NCI-H526 (cell line): ENCODE measurements at regions not wholly inside any gene's neighbourhood (a gene's known extent, or its start where the extent isn't known, plus 50 kb on each side); places are given as distances from the start of the nearest gene placed in this dataset.
"Not testable (repeated sequence)": the region's sequence is repeated elsewhere in the genome, so short reads cannot be mapped to it uniquely, and the experiment has no call there.

Experiments
- DNase-seq, 2 experiments: peaks; one replicate each; lab custom pipeline; 2025; lab: John Stamatoyannopoulos, UW

- not testable (repeated sequence) for DNase-seq
Observed at GRCh38 chr6:92952111-92952510, 467.2 kb downstream of the EPHA7 start.

GRCh38 chr6:92945799-92946198 is 473.6 kb downstream of the EPHA7 start:
- no peak for DNase-seq

- DNase-seq = no peak
Observed at GRCh38 chr6:92944132-92944531, 475.2 kb downstream of the EPHA7 start.

DNA sequence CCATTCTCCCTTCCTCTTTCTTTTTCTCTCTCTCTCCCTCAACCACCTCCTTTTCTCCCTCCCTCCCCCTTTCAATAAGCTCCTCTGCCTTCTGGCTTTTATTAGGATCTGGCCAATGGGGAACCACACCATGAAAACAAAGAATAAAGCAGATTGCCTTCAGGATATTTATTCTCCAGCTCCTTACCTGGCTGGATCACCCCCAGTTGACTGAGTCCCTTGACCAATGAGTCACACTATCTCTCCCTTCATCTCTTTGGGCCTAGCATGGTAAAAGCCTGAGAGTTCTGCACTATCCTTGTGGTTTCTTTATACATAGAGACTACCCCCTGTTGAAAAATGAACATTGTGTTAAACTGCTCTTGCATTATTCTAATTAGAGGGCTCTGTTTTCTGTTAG is 476.8 kb downstream of the EPHA7 start:
- no peak for DNase-seq

- no peak for DNase-seq
Observed at GRCh38 chr6:92934625-92935024, 484.7 kb downstream of the EPHA7 start.

DNA sequence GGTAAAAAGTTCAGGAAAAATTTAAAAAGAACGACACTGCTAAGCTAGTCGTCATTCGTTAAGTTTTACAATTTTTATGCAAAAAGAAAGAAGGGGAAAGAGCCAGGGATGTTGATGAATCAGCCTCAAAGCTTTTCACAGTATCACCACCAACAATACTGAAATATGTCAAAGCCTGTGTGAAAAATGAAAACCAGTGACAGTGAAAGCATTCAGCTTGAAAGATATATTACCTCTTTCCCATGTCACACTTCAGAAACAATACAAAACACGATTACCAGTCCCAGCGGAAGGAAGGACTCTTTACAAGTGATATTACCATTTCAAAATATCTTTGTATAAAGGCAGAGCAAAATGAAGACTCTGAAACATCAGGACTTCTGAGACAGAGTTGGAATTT is 489.2 kb downstream of the EPHA7 start:
- DNase-seq = no peak

DNA sequence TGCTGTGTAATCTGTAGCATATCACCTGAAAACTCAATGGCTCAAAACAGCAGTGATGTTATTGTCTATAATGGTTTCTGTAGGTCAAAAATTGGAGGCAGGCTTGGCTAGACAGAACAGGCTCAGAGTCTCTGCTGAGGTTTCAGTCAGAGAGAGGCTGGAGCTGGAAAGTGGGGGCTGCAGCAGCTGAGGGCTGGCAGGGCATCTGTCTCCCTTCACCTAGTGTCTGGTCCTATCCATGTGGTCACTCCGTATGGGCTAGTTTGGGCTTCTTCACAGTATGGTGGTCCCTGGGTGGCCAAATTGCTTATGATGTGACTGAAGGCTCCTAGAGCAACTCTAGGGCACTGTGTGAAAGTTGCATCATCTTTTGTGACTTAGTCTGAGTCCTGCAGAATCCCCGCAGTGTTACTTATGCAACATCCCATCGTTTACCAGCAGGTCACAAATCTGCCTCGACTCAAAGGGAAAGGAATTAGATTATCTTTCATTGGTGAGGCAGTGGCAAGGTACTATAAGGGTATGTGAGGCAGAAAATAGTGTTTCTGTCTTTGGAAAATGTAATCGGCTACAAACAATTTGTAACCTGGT is 497.0 kb downstream of the EPHA7 start:
- DNase-seq = no peak

DNA sequence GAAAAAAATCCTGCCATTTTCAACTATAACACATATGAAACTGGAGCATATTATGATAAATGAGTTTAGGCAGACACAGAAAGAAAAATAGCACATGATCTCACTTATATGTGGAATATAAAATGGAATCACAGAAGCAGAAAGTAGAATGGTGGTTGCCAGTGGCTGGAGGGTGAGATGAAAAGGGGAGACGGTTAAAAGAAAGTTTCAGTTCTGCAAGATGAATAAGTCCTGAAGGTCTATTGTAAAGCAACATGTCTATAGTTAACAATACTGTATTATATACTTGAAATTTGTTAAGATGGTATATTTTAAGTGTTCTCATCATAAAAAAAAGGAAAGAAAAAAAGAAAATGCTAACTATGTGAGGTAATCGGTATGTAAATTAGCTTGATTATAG is 503.9 kb downstream of the EPHA7 start:
- DNase-seq = no peak

DNA sequence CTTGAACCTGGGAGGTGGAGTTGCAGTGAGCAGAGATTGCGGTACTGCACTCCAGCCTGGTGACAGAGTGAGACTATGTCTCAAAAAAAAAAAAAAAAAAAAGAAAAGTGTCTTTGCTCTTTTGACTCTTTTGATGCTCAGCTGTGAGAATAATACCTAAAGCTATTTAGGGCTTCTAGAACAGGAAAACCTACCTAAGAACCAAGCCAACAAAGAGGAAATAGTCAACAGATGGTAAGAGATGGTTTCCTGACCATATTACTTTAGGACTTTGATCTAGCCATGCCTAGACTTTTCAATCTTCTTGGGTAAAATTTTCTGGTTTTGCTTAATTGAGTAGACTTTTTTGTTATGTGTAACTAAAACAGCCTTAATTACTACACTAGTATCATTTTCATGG is 508.1 kb downstream of the EPHA7 start:
- DNase-seq = no peak

DNA sequence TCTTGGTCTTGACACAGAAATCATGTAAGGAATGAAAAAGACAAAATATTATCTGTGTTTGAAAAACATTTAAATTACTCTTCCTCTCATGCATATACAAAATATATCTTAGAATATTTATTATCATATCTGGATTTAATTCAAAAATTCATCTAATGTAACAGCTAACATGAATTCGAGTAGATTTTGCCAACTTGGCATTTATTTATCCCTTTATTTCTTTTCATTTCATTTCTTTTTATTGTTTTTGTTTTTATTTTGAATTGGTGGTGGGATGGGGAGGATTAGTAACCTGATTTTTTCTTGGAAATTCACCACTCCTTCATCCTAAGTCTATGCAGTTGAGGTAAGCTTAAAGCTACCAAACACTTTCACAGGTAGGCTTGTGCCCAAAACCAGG is 508.7 kb downstream of the EPHA7 start:
- DNase-seq = no peak

DNA sequence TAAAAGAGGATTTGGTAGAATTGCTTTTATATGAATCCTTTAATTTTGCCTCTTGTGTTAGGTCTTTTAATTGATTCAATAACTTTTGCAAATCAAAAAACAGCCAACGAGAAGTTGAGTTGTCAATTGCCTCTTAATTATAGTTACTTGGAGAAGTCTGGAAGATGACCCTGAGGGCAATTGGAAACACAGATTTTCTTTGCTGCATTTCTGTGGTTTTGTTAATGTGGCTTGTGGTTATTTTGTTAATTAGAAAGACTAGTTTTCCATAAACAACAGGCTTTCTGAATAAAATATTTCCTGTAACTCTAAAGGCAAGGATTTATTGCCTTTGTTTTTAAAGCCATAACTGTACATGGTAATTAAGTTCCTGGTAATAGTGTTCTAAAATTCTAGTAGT is 513.0 kb downstream of the EPHA7 start:
- DNase-seq = no peak

- DNase-seq = no peak
Observed at GRCh38 chr6:92893741-92894140, 525.6 kb downstream of the EPHA7 start.

DNA sequence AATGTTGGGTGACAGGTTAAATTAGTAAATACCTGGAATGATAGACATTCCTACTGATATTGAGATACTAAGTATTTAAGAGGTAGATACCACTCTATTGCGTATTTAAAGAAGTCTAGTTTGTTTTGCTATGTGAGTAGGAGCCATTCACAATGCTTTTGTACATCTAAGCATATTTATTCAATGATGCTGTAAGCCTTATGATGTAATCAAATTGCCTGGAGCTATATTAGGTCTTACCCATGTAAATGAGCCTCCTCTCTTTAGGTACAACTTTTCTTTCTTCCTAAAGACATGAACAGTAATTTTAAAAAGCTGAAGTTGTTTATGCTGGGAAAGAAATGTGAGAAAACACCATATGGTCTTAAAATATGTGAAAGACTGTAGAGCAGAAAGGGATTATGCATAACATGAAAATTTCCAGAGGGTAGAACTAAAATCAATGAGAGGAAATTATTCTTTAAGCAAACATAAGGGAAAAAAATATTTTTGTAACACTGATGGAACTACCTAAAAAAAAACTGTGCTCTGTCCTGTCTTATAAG is 526.7 kb downstream of the EPHA7 start:
- DNase-seq = no peak

DNA sequence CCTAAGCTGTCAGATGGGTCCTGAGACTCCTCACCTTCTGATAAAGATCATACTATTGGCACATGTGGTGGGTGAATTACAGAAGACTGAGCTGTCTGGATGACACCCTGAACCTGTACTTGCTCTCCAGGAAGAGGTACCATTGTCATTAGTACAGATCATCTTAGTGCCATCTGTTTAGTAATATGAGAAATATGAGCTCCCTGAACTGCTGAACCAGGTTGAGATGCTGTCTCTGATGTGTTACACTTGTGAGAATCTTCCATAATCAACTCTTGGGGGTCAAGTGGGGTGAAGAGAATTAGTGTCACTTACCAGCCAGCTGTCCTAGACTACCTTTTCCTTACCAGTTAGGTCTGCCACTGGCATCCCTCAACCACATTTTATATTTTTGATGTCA is 531.0 kb downstream of the EPHA7 start:
- no peak for DNase-seq

- DNase-seq = no peak
Observed at GRCh38 chr6:92887871-92888270, 531.5 kb downstream of the EPHA7 start.

DNA sequence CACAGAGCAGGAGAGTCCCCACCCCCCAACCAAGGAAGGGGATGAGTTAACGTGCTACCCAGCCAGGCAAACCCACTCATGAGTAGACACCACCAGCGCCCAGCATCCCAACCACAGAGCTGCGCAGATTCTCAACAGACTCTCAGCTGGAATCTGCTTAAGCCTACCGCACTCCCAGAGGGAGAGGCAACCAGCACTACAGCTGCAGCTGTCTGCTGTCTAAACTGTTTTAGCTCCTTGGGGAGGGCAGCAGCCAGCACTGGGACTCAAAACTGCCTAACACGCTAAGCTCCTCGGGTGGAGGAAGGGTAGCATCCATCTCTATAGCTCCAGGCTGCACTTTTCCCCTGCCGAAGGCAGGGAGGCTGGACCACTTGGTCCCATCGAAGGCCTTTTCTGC is 539.8 kb downstream of the EPHA7 start:
- no peak for DNase-seq

GRCh38 chr6:92864966-92865555 is 554.3 kb downstream of the EPHA7 start:
- no peak for DNase-seq

- no peak for DNase-seq
Observed at GRCh38 chr6:92849636-92850035, 569.7 kb downstream of the EPHA7 start.

DNA sequence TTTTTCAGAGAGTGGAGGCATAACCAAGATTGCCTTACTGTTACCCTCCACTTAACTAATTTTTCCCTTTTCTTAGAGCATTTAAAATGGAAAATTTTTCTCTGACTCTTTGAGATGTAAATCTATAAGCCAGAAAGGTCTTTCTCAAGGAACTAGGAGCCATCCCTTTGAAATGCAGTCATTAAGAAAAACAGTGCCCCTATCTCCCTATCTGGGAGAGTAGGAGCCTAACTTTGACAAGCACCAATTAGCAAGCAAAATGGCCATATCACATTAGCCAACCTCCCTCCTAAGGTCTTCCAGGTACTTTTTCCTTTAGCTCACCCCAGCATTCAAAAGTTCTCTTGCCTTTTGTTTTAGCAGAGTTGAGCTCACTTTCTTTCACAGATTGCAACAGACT is 570.5 kb downstream of the EPHA7 start:
- no peak for DNase-seq

GRCh38 chr6:92848459-92848858 is 570.9 kb downstream of the EPHA7 start:
- DNase-seq = no peak

GRCh38 chr6:92847988-92848387 is 571.4 kb downstream of the EPHA7 start:
- no peak for DNase-seq

GRCh38 chr6:92840246-92840930 is 579.0 kb downstream of the EPHA7 start:
- no peak for DNase-seq

DNA sequence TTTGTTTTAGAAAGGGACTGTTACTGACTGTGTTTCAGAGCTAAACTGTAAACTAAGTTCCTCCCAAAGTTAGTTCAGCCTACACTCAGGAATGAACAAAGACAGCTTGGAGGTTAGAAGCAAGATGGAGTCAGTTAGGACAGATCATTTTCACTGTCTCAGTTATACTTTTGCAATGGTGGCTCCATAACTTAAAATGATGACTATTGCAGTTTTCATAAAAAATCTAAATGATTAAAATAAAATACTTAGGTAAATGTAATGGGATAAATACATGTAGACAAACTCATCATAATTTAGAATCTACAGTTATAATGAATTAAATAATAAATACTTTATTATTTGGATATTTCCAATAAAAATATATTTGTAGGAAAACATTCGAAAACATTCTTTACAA is 590.6 kb downstream of the EPHA7 start:
- DNase-seq = no peak
